A549 (cell line): ENCODE measurements at regions not wholly inside any gene's neighbourhood (a gene's known extent, or its start where the extent isn't known, plus 50 kb on each side); places are given as distances from the start of the nearest gene placed in this dataset.

Experiments
- ATAC-seq, 2 experiments: fragments of 200-7000 bp in 1 of 2; fragments of >200 bp in 1 of 2; cut with Nextera tagmentation in 1 of 2; cut with Tn5 transposase in 1 of 2; 3 replicates each; pipeline versions ENCODE4 v1.8.0 to v1.9.1; 2018 to 2020; ENCODE audit warnings: mild to moderate bottlenecking in 1 of 2, moderate library complexity in 1 of 2
- CTCF ChIA-PET: fragments of 300-600 bp; sonication (Branson Sonifier 250); formaldehyde crosslinking; extraction: SDS; loops from one replicate; lab custom pipeline; 2021; ENCODE audit warnings: antibody characterized with exemption, inconsistent platforms; lab: Yijun Ruan, JAX
- POLR2A ChIA-PET: fragments of 350-600 bp; formaldehyde crosslinking; extraction: SDS; loops from one replicate; lab custom pipeline; 2021; ENCODE audit warnings: antibody characterized with exemption, inconsistent platforms; lab: Yijun Ruan, JAX
- DNase-seq, 2 experiments: peaks; one replicate each; pipeline versions ENCODE4 v3.0.0 to v3.0.0-alpha.2; 2011 to 2016; ENCODE audit warnings: low read depth in 1 of 2, low spot score in 1 of 2
- FAIRE-seq: peaks from 2 replicates; lab custom pipeline; 2011; peaks lifted over from hg19 to GRCh38; lab: Jason Lieb, UNC
- H3K27ac ChIP-seq, 2 experiments: fragments of >200 bp; sonication (Bioruptor Twin); formaldehyde crosslinking; 3 replicates each; pipeline ENCODE4 v1.5.1; 2016 to 2017
- H3K4me1 ChIP-seq: fragments of >200 bp; sonication (Bioruptor Twin); formaldehyde crosslinking; 3 replicates; pipeline ENCODE4 v1.6.1; 2016
- H3K4me2 ChIP-seq: fragments of >200 bp; sonication (Bioruptor Twin); formaldehyde crosslinking; 3 replicates; pipeline ENCODE4 v1.6.1; 2016
- H3K4me3 ChIP-seq: fragments of >200 bp; sonication (Bioruptor Twin); formaldehyde crosslinking; 3 replicates; pipeline ENCODE4 v1.5.1; 2016
- H3K9me3 ChIP-seq: fragments of >200 bp; sonication (Bioruptor Twin); formaldehyde crosslinking; 3 replicates; pipeline ENCODE4 v1.6.1; 2016
- CBX8 ChIP-seq: fragments of 200-600 bp; sonication (generic); IDR thresholded peaks from 2 replicates; pipeline ENCODE4 v1.6.1; 2016
- CHD4 ChIP-seq: fragments of 200-600 bp; sonication (generic); IDR thresholded peaks from 2 replicates; pipeline ENCODE4 v1.6.1; 2016; ENCODE audit warnings: antibody characterized with exemption, mild to moderate bottlenecking, borderline replicate concordance
- FOSB ChIP-seq: fragments of 250-450 bp; sonication (Bioruptor Pico); IDR thresholded peaks from 2 replicates; pipeline ENCODE4 v1.5.0; 2020; ENCODE audit warnings: mild to moderate bottlenecking, moderate library complexity
- HDAC2 ChIP-seq: fragments of 200-600 bp; sonication (generic); IDR thresholded peaks from 2 replicates; pipeline ENCODE4 v1.6.1; 2016
- HEYL ChIP-seq: fragments of 250-450 bp; sonication (Bioruptor Pico); IDR thresholded peaks from 2 replicates; pipeline ENCODE4 v1.8.0; 2021; ENCODE audit warnings: mild to moderate bottlenecking, moderate library complexity
- JUNB ChIP-seq: fragments of >200 bp; sonication (Bioruptor Twin); formaldehyde crosslinking; IDR thresholded peaks from 2 replicates; pipeline ENCODE4 v1.6.1; 2016
- KDM5A ChIP-seq: fragments of 200-600 bp; sonication (generic); IDR thresholded peaks from 2 replicates; pipeline ENCODE4 v1.6.1; 2016; ENCODE audit warnings: antibody characterized with exemption, mild to moderate bottlenecking
- MAX ChIP-seq: IDR thresholded peaks from 2 replicates; pipeline ENCODE4 v1.6.1; 2012
- MAZ ChIP-seq: fragments of 150-350 bp; IDR thresholded peaks from 2 replicates; pipeline ENCODE4 v1.6.1; 2014; ENCODE audit warnings: antibody characterized with exemption, low read depth, low read length, borderline replicate concordance
- MYC ChIP-seq: IDR thresholded peaks from 2 replicates; pipeline ENCODE4 v1.6.1; 2012; ENCODE audit warnings: mild to moderate bottlenecking, inconsistent platforms, low read length, improper control_type of control experiment, borderline replicate concordance
- NR3C1 ChIP-seq: fragments of >200 bp; sonication (Bioruptor Twin); formaldehyde crosslinking; IDR thresholded peaks from 3 replicates; pipeline ENCODE4 v1.6.1; 2017
- RARB ChIP-seq: fragments of 250-450 bp; sonication (Bioruptor Pico); IDR thresholded peaks from 2 replicates; pipeline ENCODE4 v1.8.0; 2021; ENCODE audit warnings: mild to moderate bottlenecking, moderate library complexity
- RCOR1 ChIP-seq: fragments of 150-350 bp; IDR thresholded peaks from 2 replicates; pipeline ENCODE4 v1.6.1; 2014; ENCODE audit warnings: antibody characterized with exemption, low read length, low read depth
- REST ChIP-seq: fragments of 200-600 bp; sonication (generic); IDR thresholded peaks from 2 replicates; pipeline ENCODE4 v1.6.1; 2016; ENCODE audit warnings: antibody characterized with exemption, mild to moderate bottlenecking, moderate library complexity
- RNF2 ChIP-seq: fragments of 200-600 bp; sonication (generic); IDR thresholded peaks from 2 replicates; pipeline ENCODE4 v1.6.1; 2016; ENCODE audit warnings: low read depth, mild to moderate bottlenecking, antibody characterized with exemption, moderate library complexity, borderline replicate concordance
- SMC3 ChIP-seq: fragments of >200 bp; sonication (Bioruptor Twin); formaldehyde crosslinking; IDR thresholded peaks from 3 replicates; pipeline ENCODE4 v1.6.1; 2018; ENCODE audit warnings: inconsistent platforms
- TP53 ChIP-seq: fragments of 250-450 bp; sonication (Bioruptor Pico); IDR thresholded peaks from 2 replicates; pipeline ENCODE4 v1.5.0; 2021; ENCODE audit warnings: mild to moderate bottlenecking, moderate library complexity
- ZSCAN20 ChIP-seq: fragments of 250-450 bp; sonication (Bioruptor Pico); IDR thresholded peaks from 2 replicates; pipeline ENCODE4 v1.8.0; 2022; ENCODE audit warnings: mild to moderate bottlenecking, moderate library complexity
- WGBS: methylation state at CpG from one replicate; pipeline ENCODE4 v1.1.6; 2017; ENCODE audit errors: missing lambda C conversion rate; 5-methylcytosine and 5-hydroxymethylcytosine counted together
- TF ChIP-seq, protein P1 (sequence below): fragments of 250-450 bp; sonication (Bioruptor Pico); IDR thresholded peaks from 2 replicates; pipeline ENCODE4 v1.5.0; 2021; ENCODE audit warnings: mild to moderate bottlenecking, moderate library complexity, borderline replicate concordance
- TF ChIP-seq, protein P2 (sequence below): fragments of >200 bp; sonication (Bioruptor Twin); formaldehyde crosslinking; IDR thresholded peaks from 3 replicates; pipeline ENCODE4 v1.5.1; 2016

DNA sequence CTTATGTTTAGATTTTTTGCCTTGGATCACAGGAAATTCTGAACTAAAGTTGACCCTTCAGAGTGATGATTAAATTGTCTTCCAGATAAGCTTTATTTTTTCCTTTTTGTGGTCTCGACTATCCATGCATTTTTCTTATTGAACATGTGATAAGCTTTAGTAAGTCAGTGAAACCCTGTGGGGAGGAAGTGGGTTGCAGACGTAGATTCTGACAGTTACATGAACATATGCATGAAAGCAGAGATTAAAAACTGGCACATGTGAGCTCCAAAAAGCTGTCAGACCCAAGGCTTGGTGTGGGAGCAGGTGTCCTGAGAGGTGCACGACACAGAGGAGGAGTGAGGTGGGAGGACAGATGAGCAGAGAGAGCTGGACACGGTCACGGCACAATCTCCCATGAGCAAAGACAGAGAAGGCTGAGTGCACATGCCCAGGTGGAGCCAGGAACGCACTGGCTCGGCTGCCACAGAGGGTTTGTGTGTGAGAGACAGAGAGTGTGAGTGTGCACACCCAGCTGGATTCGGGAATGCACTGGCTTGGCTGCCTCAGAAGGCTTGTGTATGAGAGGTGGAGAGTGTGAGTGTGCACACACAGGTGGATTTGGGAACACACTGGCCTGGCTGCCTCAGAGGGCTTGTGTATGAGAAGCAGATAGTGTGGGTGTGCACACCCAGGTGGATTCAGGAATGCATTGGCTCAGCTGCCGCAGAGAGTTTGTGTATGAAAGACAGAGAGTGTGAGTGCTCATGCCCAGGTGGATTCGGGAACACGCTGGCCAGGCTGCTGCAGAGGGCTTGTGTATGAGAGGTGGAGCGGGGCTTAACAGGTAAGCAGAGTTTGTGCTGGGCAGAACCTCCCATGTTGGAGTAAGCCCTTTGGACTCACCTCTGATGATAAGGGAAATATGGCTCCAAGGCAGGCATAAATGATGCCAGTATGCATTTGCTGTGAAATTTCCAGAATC is 849.1 kb upstream of the SALL3 start:
- no peak for FAIRE-seq
- Histone ChIP-seq H3K27ac (no peak overlapping the region), H3K9me3 (no peaks in the 10 kb centered on the region), H3K4me1 (no peaks in the 10 kb centered on the region), H3K4me3 (no peak overlapping the region), H3K4me2 (no peak overlapping the region)
- 8% methylated on average over 10 of the region's 12 CpGs for WGBS
- no peak for TF ChIP-seq RNF2
- no peak for TF ChIP-seq JUNB
- no peak for TF ChIP-seq REST
- TF ChIP-seq, protein P1, sequence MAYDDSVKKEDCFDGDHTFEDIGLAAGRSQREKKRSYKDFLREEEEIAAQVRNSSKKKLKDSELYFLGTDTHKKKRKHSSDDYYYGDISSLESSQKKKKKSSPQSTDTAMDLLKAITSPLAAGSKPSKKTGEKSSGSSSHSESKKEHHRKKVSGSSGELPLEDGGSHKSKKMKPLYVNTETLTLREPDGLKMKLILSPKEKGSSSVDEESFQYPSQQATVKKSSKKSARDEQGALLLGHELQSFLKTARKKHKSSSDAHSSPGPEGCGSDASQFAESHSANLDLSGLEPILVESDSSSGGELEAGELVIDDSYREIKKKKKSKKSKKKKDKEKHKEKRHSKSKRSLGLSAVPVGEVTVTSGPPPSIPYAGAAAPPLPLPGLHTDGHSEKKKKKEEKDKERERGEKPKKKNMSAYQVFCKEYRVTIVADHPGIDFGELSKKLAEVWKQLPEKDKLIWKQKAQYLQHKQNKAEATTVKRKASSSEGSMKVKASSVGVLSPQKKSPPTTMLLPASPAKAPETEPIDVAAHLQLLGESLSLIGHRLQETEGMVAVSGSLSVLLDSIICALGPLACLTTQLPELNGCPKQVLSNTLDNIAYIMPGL: no peak
- TF ChIP-seq, protein P2, sequence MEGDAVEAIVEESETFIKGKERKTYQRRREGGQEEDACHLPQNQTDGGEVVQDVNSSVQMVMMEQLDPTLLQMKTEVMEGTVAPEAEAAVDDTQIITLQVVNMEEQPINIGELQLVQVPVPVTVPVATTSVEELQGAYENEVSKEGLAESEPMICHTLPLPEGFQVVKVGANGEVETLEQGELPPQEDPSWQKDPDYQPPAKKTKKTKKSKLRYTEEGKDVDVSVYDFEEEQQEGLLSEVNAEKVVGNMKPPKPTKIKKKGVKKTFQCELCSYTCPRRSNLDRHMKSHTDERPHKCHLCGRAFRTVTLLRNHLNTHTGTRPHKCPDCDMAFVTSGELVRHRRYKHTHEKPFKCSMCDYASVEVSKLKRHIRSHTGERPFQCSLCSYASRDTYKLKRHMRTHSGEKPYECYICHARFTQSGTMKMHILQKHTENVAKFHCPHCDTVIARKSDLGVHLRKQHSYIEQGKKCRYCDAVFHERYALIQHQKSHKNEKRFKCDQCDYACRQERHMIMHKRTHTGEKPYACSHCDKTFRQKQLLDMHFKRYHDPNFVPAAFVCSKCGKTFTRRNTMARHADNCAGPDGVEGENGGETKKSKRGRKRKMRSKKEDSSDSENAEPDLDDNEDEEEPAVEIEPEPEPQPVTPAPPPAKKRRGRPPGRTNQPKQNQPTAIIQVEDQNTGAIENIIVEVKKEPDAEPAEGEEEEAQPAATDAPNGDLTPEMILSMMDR: no peak
- TF ChIP-seq HEYL (CRISPR knock-in tag): no peak
- ChIA-PET CTCF (no interaction called here), POLR2A (no interaction called here)
- no peak for DNase-seq
- ATAC-seq: no peak

- CTCF ChIA-PET: no interaction called here
- TF ChIP-seq REST (no peak), NR3C1 (no peak), KDM5A (no peak), HDAC2 (no peak), FOSB (no peak), RNF2 (no peak), MYC (no peak), ZSCAN20 (CRISPR knock-in tag) (no peak), JUNB (no peak), CHD4 (no peak), SMC3 (no peak), RARB (CRISPR knock-in tag) (no peak), CBX8 (no peak), RCOR1 (no peak), MAZ (no peak), HEYL (CRISPR knock-in tag) (no peak), MAX (no peak), TP53 (no peak)
- TF ChIP-seq, protein P2: no peak
- no peaks in the 10 kb centered on the region for H3K9me3 ChIP-seq
- H3K4me1 ChIP-seq: no peaks in the 10 kb centered on the region
- POLR2A ChIA-PET: no interaction called here
- 10% methylated on average over 4 of the region's 7 CpGs for WGBS
- no peak overlapping the region for H3K4me3 ChIP-seq
- no peak for ATAC-seq
- no peak overlapping the region for H3K27ac ChIP-seq
- no peak overlapping the region for H3K4me2 ChIP-seq
- no peak for DNase-seq
- no peak for FAIRE-seq
These were observed 845.9 kb upstream of the SALL3 start for GRCh38 chr18:78133729-78134128.
